Stomach (tissue), 8 donors: ENCODE measurements at regions not wholly inside any gene's neighbourhood (a gene's known extent, or its start where the extent isn't known, plus 50 kb on each side); places are given as distances from the start of the nearest gene placed in this dataset.

Experiments used
- DNase-seq, 2 donors: peaks; one replicate each; pipeline versions ENCODE4 v3.0.0 to v3.0.0-alpha.2; 2013 to 2019
- H3K27ac ChIP-seq, 5 donors: fragments of 200-600 bp in 4 of 5; sonication (generic) in 4 of 5; one replicate each; pipeline ENCODE4 v1.5.1; 2013 to 2019; ENCODE audit warnings: mild to moderate bottlenecking in 1 of 5, moderate library complexity in 1 of 5
- H3K27me3 ChIP-seq, 3 donors: fragments of 200-600 bp; sonication (generic); one replicate each; pipeline ENCODE4 v1.5.1; 2017 to 2019; ENCODE audit warnings: mixed run types in 1 of 3
- H3K36me3 ChIP-seq, 4 donors: fragments of 200-600 bp; sonication (generic); 1 replicate in 3 of 4; 2 replicates in 1 of 4; pipeline ENCODE4 v1.5.1; 2016 to 2019
- H3K4me1 ChIP-seq, 4 donors: fragments of 200-600 bp; sonication (generic); one replicate each; pipeline ENCODE4 v1.5.1; 2016 to 2019
- H3K4me3 ChIP-seq, 4 donors: fragments of 200-600 bp; sonication (generic) in 3 of 4; one replicate each; pipeline ENCODE4 v1.5.1; 2016 to 2019; ENCODE audit warnings: mild to moderate bottlenecking in 1 of 4
- H3K9me3 ChIP-seq, 4 donors: fragments of 200-600 bp; sonication (generic); one replicate each; pipeline ENCODE4 v1.5.1; 2016 to 2019
- EP300 ChIP-seq: sonication (generic); formaldehyde crosslinking; IDR thresholded peaks from one replicate; pipeline ENCODE4 v1.6.1; 2017; ENCODE audit warnings: antibody characterized with exemption
- POLR2A ChIP-seq, 4 donors: fragments of 450-650 bp; IDR thresholded peaks; one replicate each; pipeline ENCODE4 v1.6.1; 2016; ENCODE audit warnings: antibody characterized with exemption in 4 of 4, control low read depth in 2 of 4, mild to moderate bottlenecking in 1 of 4, moderate library complexity in 1 of 4
- POLR2AphosphoS5 ChIP-seq, 3 donors: sonication (generic); formaldehyde crosslinking; IDR thresholded peaks; one replicate each; pipeline ENCODE4 v1.6.1; 2016; ENCODE audit warnings: antibody characterized with exemption in 3 of 3
- WGBS, 5 donors: extraction: QIAGEN DNeasy Blood & Tissue Kit in 3 of 5; methylation state at CpG; one replicate each; pipeline versions ENCODE4 v1.1.5 to v1.1.7; 2013 to 2018; 5-methylcytosine and 5-hydroxymethylcytosine counted together
- intact Hi-C: fragments of 100-400 bp; cut with DNase I; formaldehyde crosslinking; loops from one replicate; pipeline ENCODE4 v1.15.1; 2023; ENCODE audit warnings: low total_unique reads
- TF ChIP-seq, protein P1 (sequence below), 7 experiments: fragments of 450-650 bp in 4 of 7; fragments of 200-600 bp in 3 of 7; sonication (generic) in 3 of 7; IDR thresholded peaks; one replicate each; pipeline ENCODE4 v1.5.1; 2016 to 2019; ENCODE audit warnings: antibody characterized with exemption in 7 of 7, control low read depth in 2 of 7, mild to moderate bottlenecking in 1 of 7
- donor health status: healthy with polysubstance abuse.
- donor health status: Bipolar disorder and iron deficiency.
- donor health status: healthy.

DNA sequence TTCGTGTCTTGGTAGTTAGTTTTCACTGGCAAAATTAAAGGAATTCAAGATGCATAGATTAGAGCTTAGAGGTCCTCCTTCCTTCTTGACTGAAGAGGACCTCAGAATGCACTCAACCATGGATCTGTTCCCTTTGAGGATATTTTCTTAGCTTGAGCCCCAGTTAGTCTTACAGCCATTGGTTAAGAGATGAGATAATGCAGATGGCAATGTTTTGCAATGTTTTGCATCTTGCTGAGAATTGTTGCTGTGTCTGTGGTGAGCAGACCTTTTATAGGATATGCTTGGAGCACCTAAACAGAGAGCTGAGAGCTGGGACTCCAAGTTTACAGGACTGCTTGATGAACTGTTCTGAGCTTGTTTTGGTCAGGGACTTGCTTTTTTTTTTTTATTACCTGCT is 107.5 kb downstream of the TMEM170B start:
- H3K27ac ChIP-seq = no peak overlapping the region
- WGBS, 5 donors = 65 to 80% (median 74%) methylated on average over 1 of the region's 1 CpG
- TF ChIP-seq POLR2AphosphoS5 (IDR thresholded peaks at IDR 0.05) (no peak), POLR2A (IDR thresholded peaks at IDR 0.05) (no peak), EP300 (no peak)
- TF ChIP-seq, protein P1, sequence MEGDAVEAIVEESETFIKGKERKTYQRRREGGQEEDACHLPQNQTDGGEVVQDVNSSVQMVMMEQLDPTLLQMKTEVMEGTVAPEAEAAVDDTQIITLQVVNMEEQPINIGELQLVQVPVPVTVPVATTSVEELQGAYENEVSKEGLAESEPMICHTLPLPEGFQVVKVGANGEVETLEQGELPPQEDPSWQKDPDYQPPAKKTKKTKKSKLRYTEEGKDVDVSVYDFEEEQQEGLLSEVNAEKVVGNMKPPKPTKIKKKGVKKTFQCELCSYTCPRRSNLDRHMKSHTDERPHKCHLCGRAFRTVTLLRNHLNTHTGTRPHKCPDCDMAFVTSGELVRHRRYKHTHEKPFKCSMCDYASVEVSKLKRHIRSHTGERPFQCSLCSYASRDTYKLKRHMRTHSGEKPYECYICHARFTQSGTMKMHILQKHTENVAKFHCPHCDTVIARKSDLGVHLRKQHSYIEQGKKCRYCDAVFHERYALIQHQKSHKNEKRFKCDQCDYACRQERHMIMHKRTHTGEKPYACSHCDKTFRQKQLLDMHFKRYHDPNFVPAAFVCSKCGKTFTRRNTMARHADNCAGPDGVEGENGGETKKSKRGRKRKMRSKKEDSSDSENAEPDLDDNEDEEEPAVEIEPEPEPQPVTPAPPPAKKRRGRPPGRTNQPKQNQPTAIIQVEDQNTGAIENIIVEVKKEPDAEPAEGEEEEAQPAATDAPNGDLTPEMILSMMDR (IDR thresholded peaks at IDR 0.05) = no peak
- no peak overlapping the region for H3K4me3 ChIP-seq
- no peaks in the 10 kb centered on the region for H3K36me3 ChIP-seq
- intact Hi-C loops = no loop called here
- peaks cover 0 to 6% (median 0%) of the 10 kb centered on the region in 4 donors for H3K4me1 ChIP-seq
- H3K27me3 ChIP-seq = no peaks in the 10 kb centered on the region
- no peak for DNase-seq
- H3K9me3 ChIP-seq = peaks cover 0 to 8% (median 0%) of the 10 kb centered on the region in 4 donors

DNA sequence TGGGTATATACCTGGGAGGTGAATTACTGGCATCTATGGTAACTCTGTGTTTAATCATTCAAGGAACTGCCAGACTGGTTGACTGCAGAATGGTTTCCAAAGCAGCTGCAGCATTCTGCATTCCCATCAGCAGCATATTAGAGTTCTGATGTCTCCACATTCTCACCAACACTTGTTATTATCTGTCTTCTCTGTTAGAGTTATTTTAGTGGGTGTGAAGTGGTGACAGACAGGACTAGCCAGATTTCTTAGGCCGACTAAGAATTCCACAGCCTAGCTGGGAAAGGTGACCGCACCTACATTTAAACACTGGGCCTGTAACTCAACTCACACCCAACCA is 110.9 kb downstream of the TMEM170B start:
- Histone ChIP-seq H3K27me3 (no peaks in the 10 kb centered on the region), H3K4me1 (peaks cover 0 to 8% (median 3%) of the 10 kb centered on the region in 4 donors), H3K4me3 (no peak overlapping the region), H3K27ac (no peak overlapping the region), H3K9me3 (peaks cover 0 to 8% (median 0%) of the 10 kb centered on the region in 4 donors), H3K36me3 (no peaks in the 10 kb centered on the region)
- DNase-seq = no peak
- TF ChIP-seq, protein P1 (IDR thresholded peaks at IDR 0.05) = no peak
- TF ChIP-seq POLR2A (IDR thresholded peaks at IDR 0.05) (no peak), EP300 (no peak), POLR2AphosphoS5 (IDR thresholded peaks at IDR 0.05) (no peak)
- 58 to 100% (median 81%) methylated on average over 2 of the region's 2 CpGs for WGBS, 5 donors
- intact Hi-C loops = no loop called here

DNA sequence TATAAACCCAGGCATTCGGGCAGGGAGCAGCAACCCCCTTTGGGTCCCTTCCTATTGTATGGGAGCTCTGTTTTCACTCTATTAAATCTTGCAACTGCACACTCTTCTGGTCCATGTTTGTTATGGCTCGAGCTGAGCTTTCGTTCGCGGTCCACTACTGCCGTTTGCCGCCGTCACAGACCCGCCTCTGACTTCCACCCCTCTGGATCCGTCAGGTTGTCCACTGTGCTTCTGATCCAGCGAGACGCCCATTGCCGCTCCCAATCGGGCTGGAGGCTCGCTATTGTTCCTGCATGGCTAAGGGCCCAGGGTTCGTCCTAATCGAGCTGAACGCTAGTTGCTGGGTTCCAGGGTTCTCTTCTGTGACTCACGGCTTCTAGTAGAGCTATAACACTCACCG is 111.3 kb downstream of the TMEM170B start:
- WGBS, 5 donors = 96 to 98% (median 97%) methylated on average over 20 of the region's 20 CpGs
- no peaks in the 10 kb centered on the region for H3K36me3 ChIP-seq
- intact Hi-C loops = no loop called here
- TF ChIP-seq POLR2AphosphoS5 (IDR thresholded peaks at IDR 0.05) (no peak), EP300 (no peak), POLR2A (IDR thresholded peaks at IDR 0.05) (no peak)
- TF ChIP-seq, protein P1 (IDR thresholded peaks at IDR 0.05) = no peak
- DNase-seq = no peak
- H3K4me3 ChIP-seq = no peak overlapping the region
- H3K27me3 ChIP-seq = no peaks in the 10 kb centered on the region
- H3K4me1 ChIP-seq = peaks cover 0 to 13% (median 3%) of the 10 kb centered on the region in 4 donors
- peaks cover 0 to 8% (median 0%) of the 10 kb centered on the region in 4 donors for H3K9me3 ChIP-seq
- H3K27ac ChIP-seq = no peak overlapping the region

DNA sequence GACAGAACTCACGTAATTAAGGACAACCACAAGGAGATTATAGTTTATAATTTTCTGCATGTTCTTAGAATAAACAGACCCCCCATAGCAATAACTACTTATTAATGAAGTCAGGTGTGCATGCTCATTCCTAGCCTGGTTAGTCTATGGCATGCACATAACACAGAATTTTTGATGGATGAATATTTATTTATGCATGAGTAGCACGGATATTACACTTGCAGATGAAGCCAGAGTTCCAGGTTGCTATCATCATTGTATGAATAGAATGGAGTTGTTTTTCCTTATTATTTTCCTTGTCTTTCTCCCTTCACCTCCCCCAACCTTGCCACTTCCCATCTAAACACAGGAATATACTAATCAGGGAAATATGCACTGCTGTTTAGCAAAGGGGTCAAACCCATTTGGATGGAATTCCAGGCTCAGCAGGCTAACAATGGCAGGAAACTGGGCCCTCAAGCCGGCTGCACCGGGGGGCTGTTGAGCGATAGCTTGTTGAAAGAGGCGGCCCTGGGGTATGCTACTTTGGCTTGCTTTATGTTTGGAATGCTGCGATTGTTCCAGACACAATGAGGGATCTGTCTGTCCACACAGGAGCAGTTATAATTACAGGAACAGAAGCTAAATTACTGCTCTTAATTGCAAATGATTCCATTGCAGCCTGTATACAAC is 112.6 kb downstream of the TMEM170B start:
- Histone ChIP-seq H3K27ac (peak overlapping the region in 1 of 5 donors; percentile 8), H3K27me3 (no peaks in the 10 kb centered on the region), H3K9me3 (peaks cover 0 to 8% (median 0%) of the 10 kb centered on the region in 4 donors), H3K36me3 (no peaks in the 10 kb centered on the region), H3K4me3 (no peak overlapping the region), H3K4me1 (peaks cover 0 to 18% (median 5%) of the 10 kb centered on the region in 4 donors)
- intact Hi-C loops = loop anchor here (10.0 kb wide), 1 partner anchor 955 kb away; no protein-coding TSS in a partner anchor
- peak in 1 of 2 donors; percentile 64 for DNase-seq
- 69 to 76% (median 72%) methylated on average over 7 of the region's 7 CpGs for WGBS, 5 donors
- TF ChIP-seq POLR2AphosphoS5 (IDR thresholded peaks at IDR 0.05) = peak in 2 of 3 donors; percentile 6 to 22
- TF ChIP-seq, protein P1 (IDR thresholded peaks at IDR 0.05) = no peak
